ENCODE measurements at regions not wholly inside any gene's neighbourhood (a gene's known extent, or its start where the extent isn't known, plus 50 kb on each side); places are given as distances from the start of the nearest gene placed in this dataset.

GRCh38 chr2:133682906-133683305, 114.6 kb upstream of the NCKAP5 start:
- H3K9ac ChIP-seq (ENCODE audit: low read length): no peak overlapping the region
- BruUV-seq (replicated peaks): no TSS peak
- ATAC-seq (no peak), DNase-seq (ENCODE audit: low read depth, low spot score) (no peak)
- no peaks in the 10 kb centered on the region for H3K27me3 ChIP-seq (ENCODE audit: insufficient read depth, low read length)
- no peaks in the 10 kb centered on the region for H4K20me1 ChIP-seq (ENCODE audit: insufficient read depth)
- no peak overlapping the region for H3K27ac ChIP-seq (ENCODE audit: low read depth, low read length)
- H3K9me2 ChIP-seq (ENCODE audit: insufficient read depth): no peaks in the 10 kb centered on the region
- no peaks in the 10 kb centered on the region for H3K4me1 ChIP-seq (ENCODE audit: control insufficient read depth in 1 of 2, insufficient read depth in 2 of 2, low read length in 2 of 2)
- H3K4me2 ChIP-seq (ENCODE audit: low read length): no peak overlapping the region
- H3K4me3 ChIP-seq (replicated peaks in 1 of 2; ENCODE audit: low read depth in 1 of 2, low read length in 2 of 2): no peak overlapping the region
- CTCF ChIA-PET: no interaction called here
- no peaks in the 10 kb centered on the region for H3K36me3 ChIP-seq (ENCODE audit: control insufficient read depth in 1 of 2, insufficient read depth in 2 of 2, low read length in 2 of 2)
- intact Hi-C loops (cut with micrococcal nuclease): no loop called here
- POLR2A ChIA-PET: no interaction called here
- no peak for TF ChIP-seq SIN3A (IDR thresholded peaks at IDR 0.05; ENCODE audit: low read depth)
- TF ChIP-seq, protein P1, sequence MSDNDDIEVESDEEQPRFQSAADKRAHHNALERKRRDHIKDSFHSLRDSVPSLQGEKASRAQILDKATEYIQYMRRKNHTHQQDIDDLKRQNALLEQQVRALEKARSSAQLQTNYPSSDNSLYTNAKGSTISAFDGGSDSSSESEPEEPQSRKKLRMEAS (IDR thresholded peaks at IDR 0.05): no peak
- no peak for TF ChIP-seq YY1 (IDR thresholded peaks at IDR 0.05; ENCODE audit: extremely low read depth, insufficient replicate concordance, low read depth, low read length)
- TF ChIP-seq, protein P2, sequence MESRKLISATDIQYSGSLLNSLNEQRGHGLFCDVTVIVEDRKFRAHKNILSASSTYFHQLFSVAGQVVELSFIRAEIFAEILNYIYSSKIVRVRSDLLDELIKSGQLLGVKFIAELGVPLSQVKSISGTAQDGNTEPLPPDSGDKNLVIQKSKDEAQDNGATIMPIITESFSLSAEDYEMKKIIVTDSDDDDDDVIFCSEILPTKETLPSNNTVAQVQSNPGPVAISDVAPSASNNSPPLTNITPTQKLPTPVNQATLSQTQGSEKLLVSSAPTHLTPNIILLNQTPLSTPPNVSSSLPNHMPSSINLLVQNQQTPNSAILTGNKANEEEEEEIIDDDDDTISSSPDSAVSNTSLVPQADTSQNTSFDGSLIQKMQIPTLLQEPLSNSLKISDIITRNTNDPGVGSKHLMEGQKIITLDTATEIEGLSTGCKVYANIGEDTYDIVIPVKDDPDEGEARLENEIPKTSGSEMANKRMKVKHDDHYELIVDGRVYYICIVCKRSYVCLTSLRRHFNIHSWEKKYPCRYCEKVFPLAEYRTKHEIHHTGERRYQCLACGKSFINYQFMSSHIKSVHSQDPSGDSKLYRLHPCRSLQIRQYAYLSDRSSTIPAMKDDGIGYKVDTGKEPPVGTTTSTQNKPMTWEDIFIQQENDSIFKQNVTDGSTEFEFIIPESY (IDR thresholded peaks at IDR 0.05; ENCODE audit: extremely low read depth, insufficient replicate concordance, low read length): no peak
- no peak for TF ChIP-seq TCF7L2 (IDR thresholded peaks at IDR 0.05; ENCODE audit: borderline replicate concordance, extremely low read depth, insufficient read depth, insufficient read length)
- no peak for TF ChIP-seq EZH2 (IDR thresholded peaks at IDR 0.05)
- TF ChIP-seq SRF (IDR thresholded peaks at IDR 0.05; ENCODE audit: low read depth): no peak
- TF ChIP-seq, protein P3, sequence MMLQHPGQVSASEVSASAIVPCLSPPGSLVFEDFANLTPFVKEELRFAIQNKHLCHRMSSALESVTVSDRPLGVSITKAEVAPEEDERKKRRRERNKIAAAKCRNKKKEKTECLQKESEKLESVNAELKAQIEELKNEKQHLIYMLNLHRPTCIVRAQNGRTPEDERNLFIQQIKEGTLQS (IDR thresholded peaks at IDR 0.05): no peak
- no peak for TF ChIP-seq EZH2phosphoT487 (IDR thresholded peaks at IDR 0.05; ENCODE audit: borderline replicate concordance)
- TF ChIP-seq POLR2AphosphoS5 (IDR thresholded peaks at IDR 0.05; ENCODE audit: low read depth, low read length): no peak
- no peak for TF ChIP-seq REST (IDR thresholded peaks at IDR 0.05; ENCODE audit: low read depth)
- no peak for TF ChIP-seq CBX3 (IDR thresholded peaks at IDR 0.05; ENCODE audit: low read depth)
- no peak overlapping the region for H2AFZ ChIP-seq (ENCODE audit: low read depth, low read length, poor library complexity, severe bottlenecking)
- H3K79me2 ChIP-seq (ENCODE audit: insufficient read depth, low read length): no peaks in the 10 kb centered on the region
- H3K9me3 ChIP-seq (ENCODE audit: control insufficient read depth in 1 of 2, insufficient read depth in 1 of 2, low read depth in 1 of 2, low read length in 2 of 2): no peaks in the 10 kb centered on the region
- RAD21 ChIA-PET (ENCODE audit: low non-redundant PET in 1 of 2, low total read pairs in 2 of 2, uncharacterized antibody in 2 of 2, unreplicated experiment in 2 of 2): no interaction called here
